Tongue (tissue), 1 donor: ENCODE measurements at regions not wholly inside any gene's neighbourhood (a gene's known extent, or its start where the extent isn't known, plus 50 kb on each side); places are given as distances from the start of the nearest gene placed in this dataset.

ENCODE experiments used
- DNase-seq: peaks from one replicate; pipeline ENCODE4 v3.0.0-alpha.2; 2015

- DNase-seq, result no peak
Observed at GRCh38 chr15:62708470-62708869, 334.1 kb upstream of the TPM1 start.

- DNase-seq, result no peak
Observed at GRCh38 chr15:62709261-62709660, 333.3 kb upstream of the TPM1 start.

DNA sequence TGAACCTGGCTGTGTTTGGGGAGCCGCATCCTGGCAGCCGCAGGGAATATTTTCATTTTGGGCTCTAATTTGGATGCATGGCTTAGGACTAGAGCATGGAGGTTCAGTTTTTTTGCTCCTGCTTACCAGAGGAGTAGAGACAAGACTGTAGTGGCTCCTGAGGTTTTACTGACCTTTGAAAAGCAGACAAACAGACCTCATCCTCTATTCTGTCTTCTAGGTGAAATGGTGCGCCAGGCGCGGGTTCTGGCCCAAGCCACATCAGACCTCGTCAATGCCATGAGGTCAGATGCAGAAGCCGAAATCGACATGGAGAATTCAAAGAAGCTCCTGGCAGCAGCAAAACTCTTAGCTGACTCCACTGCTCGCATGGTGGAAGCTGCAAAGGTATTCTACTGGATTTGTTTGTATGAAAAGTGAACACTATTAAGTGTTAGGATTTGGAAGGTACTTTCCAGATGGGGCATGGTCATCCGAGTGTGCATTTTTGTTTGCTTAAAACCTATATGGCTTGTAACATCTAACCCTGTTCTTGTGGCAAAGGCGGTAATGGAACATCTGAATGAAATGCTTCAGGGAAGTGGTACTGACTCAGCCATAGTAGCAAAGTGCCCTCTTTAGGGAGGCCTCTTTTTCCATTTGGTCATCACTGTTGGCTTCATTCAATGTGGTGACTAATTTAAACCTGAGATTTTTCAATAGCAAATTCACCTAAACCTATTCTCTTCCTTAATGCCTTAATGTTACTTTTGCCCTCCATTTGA, 330.7 kb upstream of the TPM1 start:
- no peak for DNase-seq

DNA sequence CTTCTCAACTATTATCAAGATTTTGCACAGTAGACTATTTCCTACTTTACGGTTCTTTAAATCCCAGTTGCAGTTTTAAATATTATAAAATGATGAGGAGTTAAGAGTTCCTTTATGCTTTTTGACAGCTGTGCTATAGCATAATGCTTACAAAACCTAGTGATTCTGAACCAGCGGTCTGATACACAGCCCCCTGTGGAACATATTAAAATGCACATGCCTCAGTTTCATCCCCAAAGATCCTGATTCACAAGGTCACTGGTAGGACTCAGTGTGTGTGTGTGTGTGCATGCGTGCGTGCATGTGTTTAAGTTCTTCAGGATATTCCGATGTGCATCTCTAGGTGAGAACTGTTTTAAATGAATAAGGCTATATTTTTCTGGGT, 330.1 kb upstream of the TPM1 start:
- DNase-seq, result no peak

DNA sequence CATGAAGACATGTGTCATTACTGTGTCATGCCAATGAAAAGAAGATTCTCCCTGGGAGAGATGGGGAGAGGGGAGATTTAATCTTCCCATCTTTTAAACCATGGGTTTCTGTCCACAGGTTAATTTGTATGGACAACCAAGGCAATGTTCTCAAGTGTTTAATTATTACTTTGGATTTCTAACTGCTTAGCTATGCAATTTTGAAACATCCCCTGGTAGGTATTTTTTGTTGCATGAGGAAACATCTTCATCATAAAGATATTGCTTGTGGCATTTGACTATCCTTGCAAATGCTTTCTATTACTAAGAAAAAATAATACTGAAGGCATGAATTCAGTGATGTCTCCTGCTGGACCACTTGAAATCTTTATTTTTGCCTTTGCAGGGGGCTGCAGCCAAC, 326.6 kb upstream of the TPM1 start:
- DNase-seq, result no peak

- DNase-seq, result no peak
Observed at GRCh38 chr15:62717496-62717895, 325.1 kb upstream of the TPM1 start.

- DNase-seq, result no peak
Observed at GRCh38 chr15:62719316-62719715, 323.2 kb upstream of the TPM1 start.

GRCh38 chr15:62722237-62722636, 320.3 kb upstream of the TPM1 start:
- no peak for DNase-seq

GRCh38 chr15:62726461-62726860, 316.1 kb upstream of the TPM1 start:
- DNase-seq, result no peak

- DNase-seq, result no peak
Observed at GRCh38 chr15:62727501-62727900, 315.0 kb upstream of the TPM1 start.

- no peak for DNase-seq
Observed at GRCh38 chr15:62730825-62731224, 311.7 kb upstream of the TPM1 start.

DNA sequence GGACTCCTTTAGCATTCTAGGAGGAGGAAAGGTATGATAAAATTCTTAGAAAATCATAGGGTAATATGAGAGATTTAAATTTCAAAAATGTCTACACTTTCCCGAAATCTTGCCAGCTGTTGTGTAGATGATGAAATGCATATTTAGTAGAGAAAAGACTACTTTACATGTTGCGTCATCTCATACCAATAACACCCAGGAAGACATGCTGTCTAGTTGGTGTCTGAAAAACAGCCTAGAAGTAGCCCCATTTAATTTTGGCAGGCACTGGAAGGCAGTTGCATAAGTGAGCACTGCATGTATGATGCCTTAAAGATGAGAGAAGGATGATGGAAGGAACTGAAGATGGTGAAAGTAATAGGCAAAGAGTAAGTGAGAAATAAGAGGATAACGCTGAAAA, 310.5 kb upstream of the TPM1 start:
- no peak for DNase-seq

- DNase-seq, result no peak
Observed at GRCh38 chr15:62734706-62735105, 307.8 kb upstream of the TPM1 start.

GRCh38 chr15:62736756-62737155, 305.8 kb upstream of the TPM1 start:
- no peak for DNase-seq

- no peak for DNase-seq
Observed at GRCh38 chr15:62737551-62737950, 305.0 kb upstream of the TPM1 start.

DNA sequence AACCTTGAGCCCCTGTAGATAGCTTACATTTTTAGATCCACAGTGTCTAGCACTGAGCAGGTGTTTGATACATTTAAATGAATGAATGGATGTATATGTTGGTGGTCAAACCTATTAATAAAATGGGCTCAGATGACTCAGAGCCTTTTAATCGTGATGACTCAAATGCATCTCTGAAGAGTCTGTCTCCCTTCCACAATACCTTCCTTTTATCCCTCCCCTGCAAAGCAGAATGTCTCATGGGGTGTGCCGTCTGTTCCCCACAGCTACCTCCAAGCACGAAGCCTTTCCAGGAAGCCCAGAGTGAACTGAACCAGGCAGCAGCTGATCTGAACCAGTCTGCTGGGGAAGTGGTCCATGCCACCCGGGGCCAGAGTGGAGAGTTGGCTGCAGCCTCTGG, 303.5 kb upstream of the TPM1 start:
- no peak for DNase-seq

DNA sequence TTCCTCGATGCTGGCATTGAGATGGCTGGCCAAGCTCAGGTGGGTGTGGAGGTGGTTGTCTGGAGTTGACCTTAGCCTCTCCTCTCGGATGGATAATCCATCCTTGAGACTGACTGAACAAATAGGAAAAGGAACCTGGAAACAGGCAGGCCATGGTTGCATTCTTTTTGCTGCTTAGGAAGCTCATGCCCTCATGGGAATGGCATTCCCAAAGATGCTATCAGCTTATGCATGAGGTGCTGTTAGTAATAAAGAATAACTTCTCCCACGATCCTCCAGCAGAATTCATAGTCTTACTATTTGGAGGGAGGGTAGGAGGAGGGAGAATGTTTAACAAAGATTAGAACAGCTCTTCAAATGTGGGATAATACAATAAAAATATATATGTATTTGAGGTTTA, 303.0 kb upstream of the TPM1 start:
- no peak for DNase-seq

DNA sequence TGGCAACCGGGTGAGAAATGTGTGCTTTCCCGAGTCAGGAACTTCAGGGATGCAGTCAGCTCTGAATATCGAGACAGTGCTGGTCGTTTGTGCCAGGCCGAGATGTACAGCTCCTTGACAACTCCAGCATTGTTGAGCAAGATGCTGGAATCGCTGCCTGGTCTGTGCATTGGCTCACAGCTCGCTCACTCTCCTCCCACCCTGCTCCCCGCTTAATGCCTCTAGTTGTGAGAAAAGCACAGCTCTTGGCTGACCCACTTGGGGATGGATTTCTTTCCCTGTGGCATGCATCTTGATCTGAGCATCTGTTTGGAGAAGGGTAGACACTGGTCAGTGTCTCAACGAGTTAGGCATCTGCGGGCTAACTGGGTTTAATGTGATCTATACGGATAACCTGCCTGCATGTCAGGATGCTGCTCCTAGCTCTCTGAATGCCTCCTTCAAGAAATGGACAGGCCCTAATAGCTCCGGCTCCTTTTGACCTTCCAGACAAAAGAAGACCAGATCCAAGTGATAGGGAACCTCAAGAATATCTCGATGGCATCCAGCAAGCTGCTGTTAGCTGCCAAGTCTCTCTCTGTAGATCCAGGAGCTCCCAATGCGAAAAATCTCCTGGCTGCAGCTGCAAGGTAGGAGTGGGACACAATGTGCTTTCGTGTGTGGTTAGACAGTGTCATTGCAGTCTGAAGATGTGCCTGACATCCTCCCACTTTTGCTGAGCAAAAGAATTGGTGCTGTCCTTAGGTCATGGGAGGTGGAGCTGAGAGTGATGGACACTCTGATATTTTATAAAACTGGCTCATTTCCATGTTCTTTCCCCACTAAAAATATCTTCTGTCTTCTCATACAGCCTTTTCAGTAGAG, 302.2 kb upstream of the TPM1 start:
- peak; percentile 42 for DNase-seq

- no peak for DNase-seq
Observed at GRCh38 chr15:62741106-62741505, 301.4 kb upstream of the TPM1 start.

DNA sequence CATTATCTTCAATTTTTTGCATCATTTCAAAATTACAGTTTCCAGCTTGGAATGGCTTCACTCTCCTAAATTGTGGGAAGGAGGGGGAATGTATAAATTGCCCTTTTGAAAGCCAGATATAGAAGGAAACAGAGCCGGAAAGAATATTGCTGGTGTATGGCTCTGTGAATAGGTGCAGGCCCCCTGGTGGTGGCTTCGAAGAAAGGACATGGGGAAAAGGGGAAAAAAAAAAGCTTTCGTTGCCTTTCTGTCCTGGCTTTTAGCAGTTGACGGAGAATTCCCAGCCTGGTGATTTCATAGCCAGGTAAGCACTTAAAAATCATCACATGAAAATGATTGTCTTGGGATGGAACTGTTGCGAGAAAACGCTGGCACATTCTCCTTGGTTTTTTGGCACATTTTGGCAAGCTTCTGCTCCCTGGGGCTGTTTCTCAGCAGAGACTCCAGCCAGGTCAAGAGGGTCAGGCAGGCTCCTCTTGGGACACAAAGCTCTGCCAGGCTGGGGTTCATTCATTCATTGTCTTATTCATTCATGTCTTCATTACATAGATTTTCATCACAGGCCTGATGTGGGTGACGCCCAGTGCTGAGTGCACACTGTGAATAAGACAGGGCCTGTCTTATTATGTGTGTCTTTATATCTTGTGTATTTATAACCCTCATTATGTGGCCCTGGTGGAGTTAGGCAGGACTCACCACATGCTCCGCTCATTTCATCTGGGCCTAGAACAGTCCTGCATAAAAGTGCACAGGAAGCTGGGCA, 300.0 kb upstream of the TPM1 start:
- DNase-seq, result peak; percentile 93

- peak; percentile 58 for DNase-seq
Observed at GRCh38 chr15:62745621-62746225, 296.8 kb upstream of the TPM1 start.

GRCh38 chr15:62748196-62748595, 294.4 kb upstream of the TPM1 start:
- DNase-seq, result no peak
